ENCODE measurements at regions not wholly inside any gene's neighbourhood (a gene's known extent, or its start where the extent isn't known, plus 50 kb on each side); places are given as distances from the start of the nearest gene placed in this dataset.

- DNase-seq (ENCODE audit: low read depth) = no peak
Observed at GRCh38 chr5:68711293-68712200, 382.3 kb upstream of the SLC30A5 start.

- DNase-seq (ENCODE audit: low read depth) = no peak
Observed at GRCh38 chr5:68714810-68715209, 379.0 kb upstream of the SLC30A5 start.

GRCh38 chr5:68720884-68721610 lies 372.8 kb upstream of the SLC30A5 start:
- no peak for DNase-seq (ENCODE audit: low read depth)

- DNase-seq (ENCODE audit: low read depth) = no peak
Observed at GRCh38 chr5:68722357-68722756, 371.5 kb upstream of the SLC30A5 start.

DNA sequence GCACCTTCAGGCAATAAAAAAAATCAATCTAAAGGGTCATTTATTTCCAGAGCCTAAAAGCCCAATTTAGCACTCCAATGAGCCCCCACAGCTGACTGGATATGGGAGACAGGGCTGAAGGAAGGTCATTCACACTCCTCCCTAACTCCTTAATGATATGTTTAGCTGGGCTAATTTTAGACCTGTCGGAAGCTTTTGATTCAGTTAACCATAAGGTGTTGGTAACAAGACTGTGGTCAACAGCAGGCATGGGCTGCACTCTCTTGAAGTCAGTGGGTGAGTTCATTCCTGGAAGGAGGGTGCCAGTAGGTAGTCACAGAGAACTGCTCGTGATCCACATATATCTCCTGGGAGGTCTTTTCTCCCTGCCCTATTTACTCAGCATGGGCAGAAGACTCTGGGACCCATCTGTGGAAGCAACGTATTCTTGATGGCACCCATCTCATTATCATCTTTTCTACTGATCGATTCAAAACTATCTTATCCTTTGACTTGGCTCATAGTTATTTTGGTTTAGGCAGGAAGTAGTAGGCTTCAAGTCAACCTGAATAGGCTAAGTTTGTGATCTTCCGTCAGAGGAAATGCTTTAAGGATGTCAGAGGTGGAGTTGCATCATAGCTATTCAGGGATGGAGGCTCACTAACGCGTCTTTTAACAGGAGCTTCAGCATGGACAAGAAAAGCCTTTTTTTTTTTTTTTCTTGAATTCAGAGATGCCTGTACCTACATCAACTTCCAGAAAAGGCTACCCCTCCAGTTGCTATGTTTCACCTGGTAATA lies 367.7 kb upstream of the SLC30A5 start:
- DNase-seq (ENCODE audit: low read depth) = no peak

DNA sequence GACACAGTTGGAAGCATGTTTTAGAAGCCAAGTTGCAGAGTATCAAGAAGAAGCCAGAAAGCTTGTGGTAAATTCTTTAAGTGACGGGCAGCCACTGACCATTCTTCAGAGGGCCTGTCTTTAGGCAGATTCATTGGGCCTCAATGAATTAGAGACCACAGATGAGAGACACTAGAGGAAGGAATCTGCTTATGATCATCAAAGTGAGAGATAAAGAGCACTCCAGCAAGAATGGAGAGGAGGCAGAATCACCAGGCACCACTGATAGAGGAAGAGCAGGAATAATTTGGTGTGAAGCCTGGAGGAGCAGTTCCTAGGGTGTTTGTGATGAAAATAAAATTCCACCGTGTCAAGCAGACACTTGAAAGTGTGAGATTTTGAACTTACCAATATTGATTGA lies 365.9 kb upstream of the SLC30A5 start:
- DNase-seq (ENCODE audit: low read depth) = no peak

- no peak for DNase-seq (ENCODE audit: low read depth)
Observed at GRCh38 chr5:68729678-68730077, 364.1 kb upstream of the SLC30A5 start.

GRCh38 chr5:68730220-68730978 lies 363.4 kb upstream of the SLC30A5 start:
- DNase-seq (ENCODE audit: low read depth) = no peak

- DNase-seq (ENCODE audit: low read depth) = no peak
Observed at GRCh38 chr5:68730979-68731654, 362.7 kb upstream of the SLC30A5 start.

- DNase-seq (ENCODE audit: low read depth) = no peak
Observed at GRCh38 chr5:68732251-68732650, 361.6 kb upstream of the SLC30A5 start.

DNA sequence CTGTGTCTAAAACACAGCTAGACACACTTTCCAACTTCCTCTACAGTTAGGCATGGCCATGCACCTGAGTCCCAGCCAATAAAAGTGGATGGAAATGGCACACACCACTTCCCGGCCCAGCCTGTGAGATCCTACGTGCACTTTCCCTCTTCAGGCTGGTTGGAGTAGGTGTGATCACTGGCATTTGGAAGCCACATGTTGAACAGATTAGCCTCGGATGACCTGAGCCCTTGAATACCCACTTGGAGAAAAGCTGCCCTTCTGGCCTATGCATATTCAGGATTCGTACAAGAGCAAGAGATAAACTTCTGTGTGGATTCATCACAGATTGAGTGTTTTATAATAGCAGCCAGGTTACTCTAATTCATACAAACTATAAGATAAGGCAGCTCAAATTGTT lies 359.0 kb upstream of the SLC30A5 start:
- no peak for DNase-seq (ENCODE audit: low read depth)

- no peak for DNase-seq (ENCODE audit: low read depth)
Observed at GRCh38 chr5:68738236-68738635, 355.6 kb upstream of the SLC30A5 start.

DNA sequence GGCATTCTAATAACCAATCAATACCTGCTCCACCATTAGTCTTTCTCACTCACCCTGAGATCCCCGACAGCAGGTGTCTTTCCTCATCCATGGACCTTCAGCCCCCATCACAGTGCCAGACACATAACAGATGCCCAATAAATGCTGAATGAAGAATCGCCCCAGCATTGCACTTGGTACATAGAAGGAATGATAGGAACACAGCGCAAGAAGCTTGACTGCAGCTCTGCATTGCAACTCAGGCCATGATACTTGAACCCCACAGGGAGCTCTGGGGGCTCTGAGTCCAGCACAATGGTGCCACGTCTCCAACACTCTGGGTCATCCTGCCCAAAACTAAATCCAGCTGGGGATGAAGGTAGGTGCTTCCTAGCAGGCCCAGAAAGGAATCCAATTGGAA lies 355.0 kb upstream of the SLC30A5 start:
- DNase-seq (ENCODE audit: low read depth) = no peak

- no peak for DNase-seq (ENCODE audit: low read depth)
Observed at GRCh38 chr5:68739752-68740151, 354.1 kb upstream of the SLC30A5 start.

- no peak for DNase-seq (ENCODE audit: low read depth)
Observed at GRCh38 chr5:68740226-68740910, 353.4 kb upstream of the SLC30A5 start.

GRCh38 chr5:68744206-68744605 lies 349.6 kb upstream of the SLC30A5 start:
- no peak for DNase-seq (ENCODE audit: low read depth)

DNA sequence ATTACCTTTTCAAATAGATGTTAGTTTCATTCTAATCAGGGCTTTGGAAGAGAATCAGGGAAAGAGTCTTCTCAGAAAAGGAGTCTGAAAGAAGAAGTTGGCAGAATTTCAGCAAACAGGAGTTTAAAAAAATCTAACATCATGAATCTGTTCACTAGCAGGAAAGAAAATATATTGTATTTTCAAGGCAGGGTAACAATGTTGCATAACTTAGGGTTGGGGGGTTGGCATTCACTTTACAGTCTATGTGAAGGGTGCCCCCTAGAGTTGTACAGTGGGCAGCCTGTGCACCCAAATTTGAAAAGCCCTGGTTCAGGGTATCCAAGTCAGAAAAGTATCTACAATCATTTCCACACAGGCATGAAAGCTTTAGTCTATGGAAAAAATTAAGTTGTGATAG lies 348.4 kb upstream of the SLC30A5 start:
- DNase-seq (ENCODE audit: low read depth) = no peak

DNA sequence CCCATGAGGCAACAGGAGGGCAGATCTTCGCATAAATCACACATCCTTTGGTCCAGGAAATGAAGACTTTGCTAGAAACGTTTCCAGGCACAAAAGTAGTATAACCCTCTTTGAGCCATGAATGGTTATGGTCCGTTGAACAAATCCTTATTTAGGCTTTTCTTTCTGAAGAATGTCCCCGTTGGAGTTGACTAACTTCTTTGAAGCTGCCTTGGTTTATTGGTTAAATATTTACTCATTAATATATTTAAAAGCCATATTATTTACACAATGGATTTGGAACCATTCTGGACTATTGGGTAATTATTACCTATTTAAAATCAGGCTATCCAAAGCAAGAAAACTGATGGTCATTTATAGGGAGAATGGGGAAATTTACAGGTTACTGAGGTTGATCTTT lies 347.6 kb upstream of the SLC30A5 start:
- no peak for DNase-seq (ENCODE audit: low read depth)

DNA sequence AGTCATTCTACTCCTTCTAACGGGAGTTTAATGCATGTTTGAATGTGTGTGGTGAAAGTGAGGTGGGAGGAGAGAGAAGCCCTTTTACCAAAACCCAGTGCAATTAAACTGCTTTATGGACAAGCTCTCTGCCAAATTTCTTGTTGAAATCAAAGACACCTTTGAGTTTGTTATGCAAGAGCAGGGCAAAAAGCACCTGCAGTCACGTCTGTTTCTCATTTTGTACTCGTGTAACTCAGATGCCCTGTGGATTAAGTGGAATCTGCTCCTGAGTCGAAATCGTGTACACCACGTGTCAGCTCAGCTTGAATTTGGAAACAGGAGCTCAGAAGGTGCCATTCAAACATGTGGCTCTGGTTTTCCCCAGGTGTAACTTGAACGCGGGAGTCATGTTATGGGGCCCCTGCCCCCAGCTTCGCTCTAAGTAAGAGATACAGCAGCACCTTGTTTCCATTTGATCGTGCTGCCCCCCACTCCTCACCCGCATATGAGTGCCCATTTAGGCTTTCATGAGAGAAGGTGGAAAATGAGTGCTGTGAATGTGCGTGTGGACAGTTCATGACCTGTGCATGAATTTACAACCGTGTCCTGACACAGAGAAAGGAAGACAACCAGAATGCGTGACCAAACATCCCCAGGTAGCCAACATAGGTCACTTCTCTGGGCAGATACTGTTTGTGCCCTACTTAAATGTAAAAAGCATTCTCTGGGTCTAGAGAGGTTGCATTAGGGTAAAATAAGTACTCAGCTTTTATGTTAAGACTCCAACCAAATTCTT lies 347.0 kb upstream of the SLC30A5 start:
- DNase-seq (ENCODE audit: low read depth) = no peak

GRCh38 chr5:68747521-68747920 lies 346.3 kb upstream of the SLC30A5 start:
- DNase-seq (ENCODE audit: low read depth) = no peak
